G401.6 (cell line): ENCODE measurements at regions not wholly inside any gene's neighbourhood (a gene's known extent, or its start where the extent isn't known, plus 50 kb on each side); places are given as distances from the start of the nearest gene placed in this dataset.

ENCODE experiments used
- FAIRE-seq: peaks from 2 replicates; lab custom pipeline; 2012; peaks lifted over from hg19 to GRCh38; lab: Jason Lieb, UNC

DNA sequence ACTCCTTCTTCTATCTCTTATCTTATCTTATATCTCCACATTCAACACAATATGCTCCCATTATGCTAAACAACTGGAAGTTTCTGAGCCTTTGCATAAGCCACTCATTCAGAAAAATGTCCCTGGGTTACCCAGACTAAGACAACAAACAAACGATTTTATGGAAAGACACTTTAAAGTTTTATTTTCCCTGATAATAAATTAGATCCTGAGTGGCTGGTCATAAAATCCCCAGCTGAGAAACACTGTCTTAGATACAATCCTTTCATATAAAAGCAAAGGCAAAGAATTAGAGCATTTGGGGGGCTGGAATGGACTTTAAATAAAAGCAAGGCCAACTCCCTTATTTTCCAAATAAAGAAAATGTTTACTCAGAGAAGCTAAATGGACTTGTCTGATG lies 322.3 kb downstream of the GBE1 start:
- no peak for FAIRE-seq

DNA sequence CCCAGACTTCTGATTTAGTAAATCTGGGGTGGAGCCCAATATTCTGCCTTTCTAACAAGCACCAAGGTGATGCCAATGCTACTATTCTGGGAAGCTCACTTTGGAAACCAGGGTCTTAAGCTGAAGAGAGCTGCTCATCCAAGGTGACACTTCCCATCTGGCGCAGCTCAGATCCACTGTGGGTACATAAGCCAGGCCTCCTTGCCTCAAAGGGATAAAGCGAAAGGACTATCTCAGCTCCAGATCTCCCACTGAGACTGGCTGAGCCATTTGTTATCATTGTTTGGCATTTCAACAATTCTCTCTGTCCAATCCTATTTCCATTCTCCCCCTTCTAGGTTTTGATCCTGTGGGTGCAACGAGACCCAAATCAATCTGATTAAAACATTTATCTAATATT lies 323.8 kb downstream of the GBE1 start:
- no peak for FAIRE-seq

- no peak for FAIRE-seq
Observed at GRCh38 chr3:81436182-81436581, 325.3 kb downstream of the GBE1 start.

DNA sequence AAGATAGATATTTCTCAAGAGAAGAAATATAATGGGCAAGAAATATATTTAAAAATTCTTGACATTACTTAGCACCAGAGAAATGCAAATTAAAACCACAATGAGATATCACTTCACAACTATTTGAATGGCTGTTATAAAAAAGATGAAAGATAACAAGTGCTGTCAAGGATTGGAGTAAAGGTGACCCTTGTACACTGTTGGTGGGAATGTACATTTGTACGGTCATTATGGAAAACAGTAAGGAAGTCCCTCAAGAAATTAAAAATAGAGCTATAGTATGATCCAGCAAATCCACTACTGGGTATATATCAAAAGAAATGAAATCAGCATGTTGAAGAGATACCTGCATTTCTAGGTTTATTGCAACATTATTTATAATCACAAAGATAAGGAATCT lies 326.4 kb downstream of the GBE1 start:
- no peak for FAIRE-seq

GRCh38 chr3:81434161-81434560 lies 327.3 kb downstream of the GBE1 start:
- no peak for FAIRE-seq

- no peak for FAIRE-seq
Observed at GRCh38 chr3:81433675-81434074, 327.8 kb downstream of the GBE1 start.

- no peak for FAIRE-seq
Observed at GRCh38 chr3:81432456-81432855, 329.0 kb downstream of the GBE1 start.

GRCh38 chr3:81426826-81427577 lies 334.4 kb downstream of the GBE1 start:
- FAIRE-seq: no peak

GRCh38 chr3:81425198-81425868 lies 336.1 kb downstream of the GBE1 start:
- no peak for FAIRE-seq

GRCh38 chr3:81419228-81419627 lies 342.2 kb downstream of the GBE1 start:
- FAIRE-seq: peak; percentile 90

- no peak for FAIRE-seq
Observed at GRCh38 chr3:81416812-81417211, 344.6 kb downstream of the GBE1 start.

GRCh38 chr3:81406318-81406717 lies 355.1 kb downstream of the GBE1 start:
- FAIRE-seq: no peak

DNA sequence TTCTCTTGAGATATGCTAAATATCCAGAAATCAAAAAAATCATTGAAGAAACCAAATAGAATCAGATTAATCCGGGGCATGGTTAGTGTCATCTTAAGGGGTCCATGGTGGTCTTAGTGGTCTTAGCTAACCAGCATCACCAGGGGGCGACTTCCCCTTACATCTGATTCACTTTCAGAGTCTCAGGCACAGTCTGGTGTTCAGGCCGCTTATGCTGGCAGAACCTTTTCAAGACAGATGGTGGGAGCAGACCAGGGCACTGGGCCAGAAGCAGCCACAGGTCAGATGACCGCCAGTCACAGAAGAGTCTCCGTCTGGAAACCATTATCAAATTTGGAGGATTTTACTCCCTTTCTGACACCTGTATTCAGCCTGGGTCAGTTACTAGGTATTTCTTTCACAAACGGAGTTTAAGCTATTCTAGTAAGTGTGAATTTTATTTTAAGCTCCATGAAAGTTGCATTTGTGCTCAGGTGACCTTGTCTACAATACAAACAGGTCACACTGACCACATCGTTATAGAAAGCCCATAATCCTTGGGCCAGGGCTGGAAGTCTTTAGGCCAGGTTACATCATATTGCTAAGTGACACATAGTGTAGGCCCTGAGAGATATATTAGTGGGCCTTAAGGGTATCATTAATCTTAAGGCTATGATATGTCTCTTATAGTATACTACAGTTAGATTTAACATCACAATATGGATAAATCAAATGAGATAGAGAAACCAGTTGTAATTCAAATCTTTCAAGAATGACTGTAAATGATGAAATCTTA lies 365.5 kb downstream of the GBE1 start:
- FAIRE-seq: no peak

GRCh38 chr3:81394651-81395524 lies 366.6 kb downstream of the GBE1 start:
- FAIRE-seq: no peak

GRCh38 chr3:81393251-81393650 lies 368.2 kb downstream of the GBE1 start:
- FAIRE-seq: no peak

DNA sequence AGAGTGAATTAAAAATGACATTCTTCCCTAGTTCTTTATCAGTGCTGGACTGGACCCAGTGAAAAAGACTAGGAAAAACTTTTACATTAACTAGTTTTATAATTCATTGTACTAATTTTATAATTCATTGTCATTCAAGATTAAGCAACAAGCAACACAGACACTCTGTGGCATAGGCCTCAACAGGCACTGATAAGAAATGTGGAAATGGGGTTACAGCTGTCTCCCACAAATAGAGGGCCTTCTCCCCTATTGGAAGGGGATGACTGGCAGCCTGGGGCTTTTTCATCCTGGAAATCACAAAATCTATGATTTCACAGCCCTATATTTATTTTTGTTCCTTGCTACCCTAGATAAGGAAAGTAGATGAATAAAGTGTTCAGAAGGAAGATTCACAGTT lies 370.6 kb downstream of the GBE1 start:
- FAIRE-seq: no peak

GRCh38 chr3:81388191-81388590 lies 373.3 kb downstream of the GBE1 start:
- FAIRE-seq: no peak

GRCh38 chr3:81382470-81382869 lies 379.0 kb downstream of the GBE1 start:
- FAIRE-seq: no peak

DNA sequence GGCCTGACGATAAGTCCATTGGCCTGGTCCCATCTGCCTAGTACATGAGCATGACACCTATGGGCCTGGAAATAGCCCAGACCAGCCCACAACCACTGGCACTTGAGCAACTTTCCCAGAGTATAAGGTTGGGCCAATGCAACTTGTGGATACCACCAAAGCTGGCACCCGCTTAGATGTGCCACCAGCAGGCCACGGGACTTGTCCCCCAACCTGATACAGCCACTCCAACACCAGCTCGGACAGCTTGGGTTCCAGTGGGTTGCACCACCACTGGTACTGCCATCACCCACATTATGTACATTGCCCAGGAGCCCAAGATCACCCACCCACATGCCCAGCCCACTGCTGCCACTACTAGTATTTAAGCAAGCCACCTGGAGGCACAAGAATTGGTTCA lies 381.2 kb downstream of the GBE1 start:
- FAIRE-seq: no peak

- FAIRE-seq: no peak
Observed at GRCh38 chr3:81378552-81379293, 382.7 kb downstream of the GBE1 start.

GRCh38 chr3:81375921-81376320 lies 385.5 kb downstream of the GBE1 start:
- FAIRE-seq: no peak

GRCh38 chr3:81364411-81364810 lies 397.0 kb downstream of the GBE1 start:
- FAIRE-seq: no peak
